ENCODE measurements at regions not wholly inside any gene's neighbourhood (a gene's known extent, or its start where the extent isn't known, plus 50 kb on each side); places are given as distances from the start of the nearest gene placed in this dataset.

DNA sequence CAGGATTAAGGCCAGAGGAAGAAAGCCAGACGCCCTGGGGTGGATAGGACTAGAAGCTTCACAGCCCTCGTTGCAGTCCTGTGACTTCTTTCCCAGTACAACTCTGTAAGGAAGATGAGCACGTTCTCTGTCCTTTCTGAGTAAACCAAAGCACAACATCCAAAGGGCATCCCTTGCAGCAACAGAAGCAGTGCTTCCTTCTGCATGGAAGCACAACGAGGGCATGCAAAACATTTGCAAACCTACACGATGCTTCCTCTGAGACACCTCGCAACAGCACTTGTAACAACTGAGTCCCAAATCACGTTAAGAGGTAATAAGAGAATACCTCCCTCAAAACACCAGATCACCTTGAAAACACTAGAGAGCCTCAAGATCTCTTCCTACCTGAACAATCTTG lies 335.7 kb upstream of the RASGEF1B start:
- Histone ChIP-seq H3K4me3 (ENCODE audit: low read length) (no peak overlapping the region), H3K4me1 (ENCODE audit: control insufficient read depth, insufficient read depth, low read length) (peaks cover 13% of the 10 kb centered on the region), H3K36me3 (ENCODE audit: control insufficient read depth, insufficient read depth, low read length) (no peaks in the 10 kb centered on the region), H3K9me3 (ENCODE audit: control insufficient read depth, low read length) (no peaks in the 10 kb centered on the region), H3K27me3 (ENCODE audit: control insufficient read depth, insufficient read depth, low read length) (no peaks in the 10 kb centered on the region), H3K9ac (ENCODE audit: low read length) (no peak overlapping the region)

DNA sequence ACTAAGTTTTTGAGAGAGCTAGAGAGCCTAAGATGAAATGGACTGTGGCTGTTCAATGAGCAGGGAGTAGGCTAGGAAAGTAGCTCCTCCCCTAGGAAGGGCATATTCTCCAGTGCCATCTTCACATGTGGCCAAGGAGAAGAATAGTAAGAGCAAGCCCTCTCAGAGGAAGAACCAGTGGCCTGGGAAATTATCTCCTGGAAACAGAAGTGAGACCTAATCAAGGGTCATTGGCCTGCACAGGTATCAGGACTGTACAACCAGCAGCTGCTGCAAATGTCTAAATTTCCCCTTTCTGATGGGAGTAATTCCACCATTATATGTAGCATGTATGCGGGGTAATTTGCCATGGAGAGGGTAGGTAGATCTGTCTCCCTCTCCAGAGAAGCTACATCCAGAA lies 334.8 kb upstream of the RASGEF1B start:
- H3K36me3 ChIP-seq (ENCODE audit: control insufficient read depth, insufficient read depth, low read length) = no peaks in the 10 kb centered on the region
- no peak overlapping the region for H3K4me3 ChIP-seq (ENCODE audit: low read length)
- peaks cover 9% of the 10 kb centered on the region for H3K4me1 ChIP-seq (ENCODE audit: control insufficient read depth, insufficient read depth, low read length)
- H3K9me3 ChIP-seq (ENCODE audit: control insufficient read depth, low read length) = no peaks in the 10 kb centered on the region
- H3K27me3 ChIP-seq (ENCODE audit: control insufficient read depth, insufficient read depth, low read length) = no peaks in the 10 kb centered on the region
- no peak overlapping the region for H3K9ac ChIP-seq (ENCODE audit: low read length)

DNA sequence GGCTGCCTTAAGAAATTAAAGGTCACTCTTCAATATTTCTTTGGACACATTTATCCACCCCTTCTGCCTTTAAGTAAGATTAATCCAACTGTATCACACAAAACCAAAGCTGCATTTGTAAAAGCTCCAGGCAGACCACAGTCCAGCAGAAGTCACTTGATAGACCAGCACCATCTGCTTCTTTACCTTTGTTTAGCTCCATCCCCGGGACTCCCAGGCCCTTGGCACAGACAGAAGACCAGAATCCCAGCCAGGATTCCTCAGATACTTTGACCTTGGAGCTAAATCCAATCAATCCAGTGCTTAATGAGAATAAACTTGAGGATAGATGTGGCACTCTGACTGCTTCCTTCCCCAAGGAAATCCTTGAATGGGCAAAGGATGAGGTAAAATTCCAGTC lies 333.1 kb upstream of the RASGEF1B start:
- H3K9me3 ChIP-seq (ENCODE audit: control insufficient read depth, low read length) = no peaks in the 10 kb centered on the region
- H3K36me3 ChIP-seq (ENCODE audit: control insufficient read depth, insufficient read depth, low read length) = no peaks in the 10 kb centered on the region
- no peak overlapping the region for H3K9ac ChIP-seq (ENCODE audit: low read length)
- H3K4me1 ChIP-seq (ENCODE audit: control insufficient read depth, insufficient read depth, low read length) = peaks cover 7% of the 10 kb centered on the region
- no peak overlapping the region for H3K4me3 ChIP-seq (ENCODE audit: low read length)
- no peaks in the 10 kb centered on the region for H3K27me3 ChIP-seq (ENCODE audit: control insufficient read depth, insufficient read depth, low read length)

DNA sequence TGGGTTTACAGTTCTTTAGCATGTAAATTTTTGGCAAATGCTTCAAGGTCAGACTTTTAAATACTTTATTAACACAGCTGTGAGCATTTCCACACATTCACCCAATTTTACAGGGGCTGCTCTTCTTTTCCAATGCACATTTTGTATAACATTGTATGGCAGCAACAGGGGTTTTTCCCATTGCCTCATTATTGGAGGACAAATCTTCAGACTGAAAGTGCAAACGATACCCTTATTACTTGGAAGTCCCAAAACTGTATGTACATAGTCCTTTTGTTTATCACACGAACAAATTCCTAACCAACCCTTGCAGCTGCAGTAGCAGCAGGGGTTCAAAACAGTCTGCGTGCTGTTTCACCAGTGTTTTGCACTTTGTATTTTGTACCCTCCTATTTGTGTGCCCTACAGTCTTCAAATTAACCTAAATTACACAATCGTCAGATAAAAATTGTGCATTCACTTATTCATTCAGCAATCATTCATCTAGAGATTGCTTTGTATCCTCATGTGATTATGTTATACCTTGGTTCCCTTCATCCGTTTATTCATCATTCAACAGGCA lies 330.7 kb upstream of the RASGEF1B start:
- Histone ChIP-seq H3K4me3 (ENCODE audit: low read length) (no peak overlapping the region), H3K9me3 (ENCODE audit: control insufficient read depth, low read length) (no peaks in the 10 kb centered on the region), H3K9ac (ENCODE audit: low read length) (no peak overlapping the region), H3K27me3 (ENCODE audit: control insufficient read depth, insufficient read depth, low read length) (no peaks in the 10 kb centered on the region), H3K4me1 (ENCODE audit: control insufficient read depth, insufficient read depth, low read length) (no peaks in the 10 kb centered on the region), H3K36me3 (ENCODE audit: control insufficient read depth, insufficient read depth, low read length) (no peaks in the 10 kb centered on the region)

DNA sequence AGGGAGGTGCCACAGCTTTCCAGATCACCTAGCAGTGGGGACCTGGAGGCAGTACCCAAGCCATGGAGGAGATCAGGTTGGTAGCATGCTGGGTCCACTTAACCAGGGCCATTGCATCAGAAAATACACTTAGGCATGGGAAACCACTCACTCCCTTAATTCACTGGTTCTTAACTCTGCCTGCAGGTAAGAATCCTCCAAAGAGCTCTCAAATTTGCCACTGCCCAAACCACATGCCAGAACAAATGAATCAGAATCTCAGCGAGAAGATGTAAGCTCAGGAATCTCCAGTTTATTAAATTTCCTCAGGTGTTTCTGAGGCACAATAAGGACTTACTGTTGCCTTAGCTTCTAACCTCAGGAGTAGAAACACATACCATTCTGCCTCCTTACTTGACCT lies 327.7 kb upstream of the RASGEF1B start:
- H3K36me3 ChIP-seq (ENCODE audit: control insufficient read depth, insufficient read depth, low read length) = no peaks in the 10 kb centered on the region
- no peaks in the 10 kb centered on the region for H3K27me3 ChIP-seq (ENCODE audit: control insufficient read depth, insufficient read depth, low read length)
- no peak overlapping the region for H3K4me3 ChIP-seq (ENCODE audit: low read length)
- no peak overlapping the region for H3K9ac ChIP-seq (ENCODE audit: low read length)
- H3K4me1 ChIP-seq (ENCODE audit: control insufficient read depth, insufficient read depth, low read length) = no peaks in the 10 kb centered on the region
- no peaks in the 10 kb centered on the region for H3K9me3 ChIP-seq (ENCODE audit: control insufficient read depth, low read length)

DNA sequence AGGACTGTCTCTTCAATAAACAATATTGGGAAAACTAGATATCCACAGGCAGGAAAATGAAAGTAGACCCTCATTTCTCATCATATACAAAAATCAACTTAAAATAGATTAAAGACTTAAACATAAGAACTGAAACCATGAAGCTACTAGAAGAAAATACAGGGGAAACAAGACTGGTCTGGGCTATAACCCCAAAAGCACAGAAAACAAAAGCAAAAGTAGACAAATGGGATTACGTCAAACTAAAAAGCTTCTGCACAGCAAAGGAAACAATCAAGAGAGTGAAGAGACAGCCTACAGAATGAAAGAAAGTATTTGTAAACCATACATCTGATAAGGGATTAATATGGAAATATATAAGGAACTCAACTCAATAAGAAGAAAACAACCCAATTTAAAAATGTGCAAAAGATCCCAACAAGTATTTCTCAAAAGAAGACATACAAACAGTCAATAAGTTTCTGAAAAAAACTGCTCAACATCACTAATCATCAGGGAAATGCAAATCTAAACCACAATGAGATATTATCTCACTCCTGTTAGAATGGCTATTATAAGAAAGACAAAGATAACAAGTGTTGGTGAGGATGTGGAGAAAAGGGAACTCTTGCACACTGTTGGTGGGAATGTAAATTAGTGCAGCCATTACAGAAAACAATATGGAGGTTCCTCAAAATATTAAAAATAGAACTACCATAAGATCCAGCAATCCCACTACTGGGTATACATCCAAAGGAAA lies 325.3 kb upstream of the RASGEF1B start:
- no peaks in the 10 kb centered on the region for H3K4me1 ChIP-seq (ENCODE audit: control insufficient read depth, insufficient read depth, low read length)
- H3K4me3 ChIP-seq (ENCODE audit: low read length) = no peak overlapping the region
- H3K36me3 ChIP-seq (ENCODE audit: control insufficient read depth, insufficient read depth, low read length) = no peaks in the 10 kb centered on the region

GRCh38 chr4:81792521-81792920 lies 320.8 kb upstream of the RASGEF1B start:
- H3K4me1 ChIP-seq (ENCODE audit: control insufficient read depth, insufficient read depth, low read length) = no peaks in the 10 kb centered on the region
- H3K27me3 ChIP-seq (ENCODE audit: control insufficient read depth, insufficient read depth, low read length) = no peaks in the 10 kb centered on the region
- H3K9ac ChIP-seq (ENCODE audit: low read length) = no peak overlapping the region
- H3K9me3 ChIP-seq (ENCODE audit: control insufficient read depth, low read length) = no peaks in the 10 kb centered on the region
- H3K4me3 ChIP-seq (ENCODE audit: low read length) = no peak overlapping the region
- no peaks in the 10 kb centered on the region for H3K36me3 ChIP-seq (ENCODE audit: control insufficient read depth, insufficient read depth, low read length)

More for the DNA sequence above, 325.3 kb upstream of the RASGEF1B start:
- no peaks in the 10 kb centered on the region for H3K9me3 ChIP-seq (ENCODE audit: control insufficient read depth, low read length)
- H3K9ac ChIP-seq (ENCODE audit: low read length) = no peak overlapping the region
- H3K27me3 ChIP-seq (ENCODE audit: control insufficient read depth, insufficient read depth, low read length) = no peaks in the 10 kb centered on the region

DNA sequence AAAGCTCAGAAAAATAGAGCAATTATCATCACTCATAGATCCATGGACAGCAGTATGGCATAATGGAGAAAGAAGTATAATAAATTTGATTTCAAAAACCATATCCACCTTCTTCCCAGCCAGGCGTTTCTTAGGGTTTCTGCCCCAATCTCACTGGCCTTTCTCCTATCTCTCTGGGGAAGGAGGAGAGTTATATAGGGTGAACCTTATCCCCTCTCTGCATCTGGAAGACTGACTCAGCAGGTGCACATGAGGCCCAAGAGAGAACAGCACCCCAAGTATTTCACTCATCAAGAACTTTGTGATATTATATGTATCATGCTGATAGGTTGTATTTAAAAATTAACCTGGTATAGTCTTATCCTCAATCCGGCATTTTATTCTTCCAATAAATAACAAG lies 318.8 kb upstream of the RASGEF1B start:
- Histone ChIP-seq H3K4me3 (ENCODE audit: low read length) (no peak overlapping the region), H3K4me1 (ENCODE audit: control insufficient read depth, insufficient read depth, low read length) (peaks cover 9% of the 10 kb centered on the region), H3K36me3 (ENCODE audit: control insufficient read depth, insufficient read depth, low read length) (no peaks in the 10 kb centered on the region), H3K9me3 (ENCODE audit: control insufficient read depth, low read length) (no peaks in the 10 kb centered on the region), H3K27me3 (ENCODE audit: control insufficient read depth, insufficient read depth, low read length) (no peaks in the 10 kb centered on the region), H3K9ac (ENCODE audit: low read length) (no peak overlapping the region)

DNA sequence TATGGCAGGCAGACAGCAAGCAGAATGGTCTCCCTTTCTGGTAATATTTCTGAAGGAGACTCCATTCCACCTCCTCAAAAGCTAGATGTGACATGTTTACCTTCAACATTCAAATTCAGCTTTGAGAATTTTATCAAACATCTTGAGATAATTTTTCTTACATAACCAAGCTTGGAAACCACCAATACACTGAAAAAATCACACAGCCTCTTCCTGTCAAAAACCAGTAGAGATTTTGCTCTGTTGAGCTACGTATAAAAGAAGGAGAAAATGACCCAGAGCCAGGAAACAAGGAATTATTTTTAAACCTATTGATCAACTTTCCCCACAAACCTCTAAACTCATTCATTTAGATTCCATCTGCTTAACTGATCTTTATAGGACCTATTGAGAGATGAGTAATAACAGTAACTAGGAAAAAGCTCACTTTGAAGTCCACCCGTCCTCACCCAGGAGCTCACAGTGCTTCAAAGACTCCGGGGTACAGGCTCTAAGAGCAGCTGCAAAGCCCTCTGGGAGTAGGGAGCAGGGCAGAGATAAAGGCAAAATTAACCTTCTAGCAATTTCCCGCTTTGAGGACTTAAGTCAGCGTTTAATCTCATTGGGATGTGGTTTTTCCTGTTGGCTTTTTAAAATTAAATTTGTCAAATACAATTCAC lies 318.2 kb upstream of the RASGEF1B start:
- H3K36me3 ChIP-seq (ENCODE audit: control insufficient read depth, insufficient read depth, low read length) = no peaks in the 10 kb centered on the region
- no peaks in the 10 kb centered on the region for H3K9me3 ChIP-seq (ENCODE audit: control insufficient read depth, low read length)
- no peak overlapping the region for H3K9ac ChIP-seq (ENCODE audit: low read length)
- no peak overlapping the region for H3K4me3 ChIP-seq (ENCODE audit: low read length)
- H3K27me3 ChIP-seq (ENCODE audit: control insufficient read depth, insufficient read depth, low read length) = no peaks in the 10 kb centered on the region
- peaks cover 9% of the 10 kb centered on the region for H3K4me1 ChIP-seq (ENCODE audit: control insufficient read depth, insufficient read depth, low read length)

DNA sequence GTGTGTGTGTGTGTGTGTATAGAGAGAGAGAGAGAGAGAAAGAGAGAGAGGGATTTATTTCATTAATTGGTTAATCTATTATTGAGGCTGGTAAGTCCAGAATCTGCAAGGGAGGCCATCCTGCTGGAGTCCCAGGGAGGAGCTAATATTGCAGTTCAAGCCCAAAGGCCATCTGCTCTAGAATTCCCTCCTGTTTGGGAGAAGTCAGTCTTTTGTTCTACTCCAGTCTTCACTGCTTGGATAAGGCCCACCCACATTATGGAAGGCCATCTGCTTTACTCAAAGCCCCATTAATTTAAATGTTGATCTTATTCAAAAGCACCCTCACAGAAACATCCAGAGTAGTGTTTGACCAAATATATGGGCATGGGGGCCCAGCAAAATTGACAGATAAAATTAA lies 317.5 kb upstream of the RASGEF1B start:
- Histone ChIP-seq H3K9ac (ENCODE audit: low read length) (no peak overlapping the region), H3K27me3 (ENCODE audit: control insufficient read depth, insufficient read depth, low read length) (no peaks in the 10 kb centered on the region), H3K9me3 (ENCODE audit: control insufficient read depth, low read length) (no peaks in the 10 kb centered on the region), H3K4me3 (ENCODE audit: low read length) (no peak overlapping the region), H3K36me3 (ENCODE audit: control insufficient read depth, insufficient read depth, low read length) (no peaks in the 10 kb centered on the region), H3K4me1 (ENCODE audit: control insufficient read depth, insufficient read depth, low read length) (peaks cover 9% of the 10 kb centered on the region)

- Histone ChIP-seq H3K36me3 (ENCODE audit: control insufficient read depth, insufficient read depth, low read length) (no peaks in the 10 kb centered on the region), H3K9me3 (ENCODE audit: control insufficient read depth, low read length) (no peaks in the 10 kb centered on the region), H3K4me3 (ENCODE audit: low read length) (no peak overlapping the region), H3K27me3 (ENCODE audit: control insufficient read depth, insufficient read depth, low read length) (no peaks in the 10 kb centered on the region), H3K4me1 (ENCODE audit: control insufficient read depth, insufficient read depth, low read length) (peaks cover 9% of the 10 kb centered on the region), H3K9ac (ENCODE audit: low read length) (no peak overlapping the region)
These were observed 315.1 kb upstream of the RASGEF1B start for GRCh38 chr4:81786766-81787165.

- Histone ChIP-seq H3K36me3 (ENCODE audit: control insufficient read depth, insufficient read depth, low read length) (no peaks in the 10 kb centered on the region), H3K4me1 (ENCODE audit: control insufficient read depth, insufficient read depth, low read length) (peaks cover 9% of the 10 kb centered on the region), H3K27me3 (ENCODE audit: control insufficient read depth, insufficient read depth, low read length) (no peaks in the 10 kb centered on the region), H3K4me3 (ENCODE audit: low read length) (no peak overlapping the region), H3K9me3 (ENCODE audit: control insufficient read depth, low read length) (no peaks in the 10 kb centered on the region), H3K9ac (ENCODE audit: low read length) (no peak overlapping the region)
These were observed 314.5 kb upstream of the RASGEF1B start for GRCh38 chr4:81786063-81786763.

Data from mucosa of stomach (tissue), 1 donor.